GM19468 (cell line): ENCODE measurements at regions not wholly inside any gene's neighbourhood (a gene's known extent, or its start where the extent isn't known, plus 50 kb on each side); places are given as distances from the start of the nearest gene placed in this dataset.

Experiments
- ATAC-seq: cut with Tn5 transposase; IDR thresholded peaks from one replicate; pipeline ENCODE4 v1.9.1; 2021; ENCODE audit warnings: mild to moderate bottlenecking, moderate library complexity, moderate number of reproducible peaks; ENCODE audit not compliant: unreplicated experiment; ENCODE audit errors: extremely low read depth

DNA sequence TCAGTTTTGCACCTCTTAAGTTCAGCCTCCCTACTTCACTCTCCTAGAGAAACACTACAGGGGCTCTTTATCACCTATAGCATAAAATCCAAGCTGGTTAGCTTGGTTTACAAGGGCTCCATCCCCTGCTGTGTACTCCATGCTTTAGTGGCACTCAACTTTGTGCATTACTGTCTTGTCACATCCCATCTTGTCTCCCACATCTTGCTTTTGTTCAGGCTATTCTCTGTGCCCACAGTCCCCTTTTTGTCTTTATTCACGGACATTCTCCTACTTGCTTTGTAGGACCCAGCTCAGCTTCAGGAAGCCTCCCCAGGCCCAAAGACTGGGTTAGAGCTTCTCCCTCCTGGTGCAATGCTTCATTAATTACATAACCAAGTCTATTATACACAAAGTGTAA lies 107.9 kb upstream of the SPACA1 start:
- ATAC-seq: no peak

DNA sequence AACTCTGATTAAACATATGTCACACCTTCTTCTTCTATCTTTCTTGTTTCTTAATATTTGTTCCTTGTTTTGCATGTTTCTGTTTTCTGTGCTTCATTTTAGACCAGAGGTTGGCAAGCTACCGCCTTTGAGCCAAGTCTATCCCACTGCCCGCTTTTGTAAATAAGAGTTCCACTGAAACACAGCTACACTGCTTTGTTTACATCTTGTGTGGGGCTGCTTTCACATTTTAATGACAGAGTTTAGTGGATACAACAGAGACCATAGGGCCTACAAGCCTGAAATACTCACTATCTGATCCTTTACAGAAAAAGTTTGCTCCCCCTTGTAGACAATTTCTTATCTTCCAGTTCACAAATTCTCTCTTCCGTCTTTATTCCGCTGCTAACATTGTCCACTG lies 109.4 kb upstream of the SPACA1 start:
- ATAC-seq: no peak

DNA sequence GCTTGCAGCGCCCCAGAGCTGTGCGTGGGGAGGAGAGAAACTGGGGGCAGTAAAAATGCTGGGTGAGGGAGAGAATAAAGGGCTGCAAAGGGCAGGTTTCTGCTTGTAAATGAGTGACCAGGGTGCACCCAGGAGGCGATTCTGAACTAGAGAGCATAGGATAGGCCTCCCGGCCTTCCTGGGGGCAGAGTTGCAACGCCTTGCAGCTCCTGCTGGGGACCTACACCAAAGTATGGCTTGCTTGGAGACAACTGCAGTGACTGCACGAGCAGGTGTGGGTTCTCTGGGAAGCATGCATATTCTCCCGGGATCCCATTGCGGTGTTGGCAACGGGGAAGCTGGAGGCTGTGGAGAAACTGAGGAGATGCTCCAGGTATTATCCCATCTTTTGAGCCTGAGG lies 111.6 kb upstream of the SPACA1 start:
- no peak for ATAC-seq

DNA sequence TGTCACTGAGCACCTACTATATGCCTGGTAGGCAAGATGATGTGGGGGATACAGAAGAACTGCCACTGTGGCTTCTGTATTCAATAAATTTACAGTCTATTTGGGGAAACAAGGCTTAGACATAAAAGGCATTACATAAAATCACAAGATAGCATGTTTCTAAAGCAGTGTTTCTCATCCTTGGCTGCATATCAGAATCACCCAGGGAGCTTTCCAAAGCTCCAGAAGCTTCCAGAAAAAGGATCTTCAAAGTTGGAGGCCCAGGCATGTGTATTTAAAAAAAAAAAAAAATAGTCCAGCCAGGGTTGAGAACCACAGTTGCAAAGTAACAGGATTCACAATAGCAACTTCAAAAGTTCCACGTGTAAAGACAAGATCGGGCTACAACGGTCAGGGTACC lies 112.4 kb upstream of the SPACA1 start:
- ATAC-seq: no peak

DNA sequence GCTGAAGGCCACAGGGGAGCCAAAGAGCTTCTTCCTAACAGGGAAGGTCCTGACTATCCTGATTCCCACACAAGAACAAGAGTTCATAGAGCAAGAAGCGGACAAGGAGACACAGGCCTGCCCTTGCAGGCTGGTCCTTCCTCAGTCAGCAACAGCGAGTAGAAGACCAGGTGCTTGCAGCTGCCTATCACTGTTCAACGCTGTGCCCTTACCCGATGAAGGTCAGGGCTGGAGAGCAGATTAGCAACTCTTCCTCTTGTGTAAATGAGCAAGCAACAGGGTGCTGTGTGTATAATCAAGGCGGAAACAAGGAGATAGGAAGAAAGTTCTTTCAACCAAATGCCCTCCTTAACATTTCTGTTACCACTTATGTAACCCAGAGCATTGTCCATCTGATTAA lies 115.3 kb upstream of the SPACA1 start:
- ATAC-seq: no peak

DNA sequence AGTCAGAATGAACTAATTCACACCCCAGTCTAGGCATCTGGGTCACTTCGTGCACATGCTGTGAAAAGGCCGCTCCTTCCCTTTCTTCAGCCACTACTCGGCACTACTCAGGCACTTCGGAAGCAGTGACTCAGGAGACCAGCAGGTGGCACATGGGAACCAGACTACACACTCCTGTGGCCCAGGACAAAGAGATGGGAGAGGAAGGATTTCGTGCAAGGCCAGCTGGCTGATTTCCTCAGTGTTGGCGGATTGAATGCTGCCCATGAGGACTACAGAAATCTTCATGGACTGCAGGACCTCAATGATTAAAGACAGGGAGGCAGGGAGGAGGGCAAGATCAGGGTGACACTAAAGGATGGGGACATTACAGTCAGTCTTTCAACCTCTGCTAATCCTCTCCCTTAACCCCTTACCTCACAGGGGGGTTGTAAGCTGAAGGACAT lies 117.8 kb upstream of the SPACA1 start:
- ATAC-seq: no peak

DNA sequence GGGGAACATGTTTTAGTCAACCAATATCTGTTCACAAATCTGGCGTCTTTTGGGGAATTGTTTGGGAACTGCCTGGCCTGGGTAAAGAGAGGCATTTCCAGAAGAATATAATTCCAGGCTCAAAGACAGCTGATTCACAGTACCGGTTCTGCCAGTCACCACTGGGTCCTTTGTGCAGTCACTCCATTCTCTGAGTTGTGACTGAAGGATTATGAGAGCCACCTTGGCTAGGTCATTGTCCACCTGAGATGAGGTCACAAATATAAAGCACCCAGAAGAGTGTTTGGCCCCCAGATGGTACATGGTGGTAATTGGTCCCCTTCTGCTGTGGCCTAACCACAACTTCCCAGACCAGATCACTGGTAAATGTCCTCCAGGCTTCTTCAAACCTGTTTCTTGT lies 121.0 kb upstream of the SPACA1 start:
- ATAC-seq: no peak

DNA sequence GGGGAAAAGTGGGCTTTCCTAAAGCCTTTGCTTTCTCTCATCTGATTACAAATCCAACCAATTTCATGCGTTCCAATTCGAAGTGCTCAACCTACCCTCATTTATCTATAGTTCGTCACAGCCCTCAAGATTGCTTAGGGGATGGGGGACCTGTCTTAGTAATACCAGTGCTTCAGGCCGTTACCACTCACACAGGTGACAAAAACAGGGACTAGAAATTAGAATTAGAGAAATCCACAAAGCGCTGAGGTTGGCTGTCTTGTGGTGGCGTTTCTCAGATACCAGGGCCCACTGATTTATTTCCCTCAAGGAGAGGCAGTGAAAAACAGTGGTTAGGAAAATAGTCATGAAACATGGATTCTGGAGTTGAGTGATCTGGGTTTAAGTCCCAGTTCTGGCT lies 121.6 kb upstream of the SPACA1 start:
- no peak for ATAC-seq

DNA sequence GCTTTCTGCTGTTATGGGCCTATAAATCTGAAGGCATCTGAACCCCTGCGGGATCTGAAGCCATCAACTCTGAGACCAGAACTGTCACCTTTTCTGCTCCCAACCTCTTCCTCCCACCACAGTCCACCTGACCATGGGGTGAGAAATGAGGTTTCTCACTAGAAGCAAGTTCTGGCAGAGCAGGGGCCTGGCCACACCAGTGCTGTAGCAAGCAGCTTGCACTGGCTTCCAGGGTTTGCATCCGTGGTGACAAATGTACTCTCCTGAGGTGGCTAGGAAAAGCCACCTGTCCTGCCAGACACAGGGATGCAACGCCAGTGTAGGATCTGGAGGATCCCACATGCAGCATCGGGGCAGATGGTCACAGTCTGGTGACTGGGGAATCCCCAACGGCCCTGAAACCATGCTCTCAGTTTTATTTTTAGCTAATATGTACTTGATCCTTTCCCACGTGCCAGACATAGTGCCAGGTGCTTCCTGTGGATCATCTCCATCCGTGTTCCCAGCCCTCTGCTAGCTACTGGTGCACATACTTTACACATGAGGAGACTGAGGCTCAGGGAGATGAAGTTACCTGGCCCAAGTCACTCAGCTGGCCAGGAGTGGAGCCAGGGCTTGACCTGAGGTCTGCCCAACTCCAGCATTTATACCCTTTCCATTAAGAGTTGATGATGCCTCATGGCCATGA lies 122.1 kb upstream of the SPACA1 start:
- peak; percentile 27 for ATAC-seq

DNA sequence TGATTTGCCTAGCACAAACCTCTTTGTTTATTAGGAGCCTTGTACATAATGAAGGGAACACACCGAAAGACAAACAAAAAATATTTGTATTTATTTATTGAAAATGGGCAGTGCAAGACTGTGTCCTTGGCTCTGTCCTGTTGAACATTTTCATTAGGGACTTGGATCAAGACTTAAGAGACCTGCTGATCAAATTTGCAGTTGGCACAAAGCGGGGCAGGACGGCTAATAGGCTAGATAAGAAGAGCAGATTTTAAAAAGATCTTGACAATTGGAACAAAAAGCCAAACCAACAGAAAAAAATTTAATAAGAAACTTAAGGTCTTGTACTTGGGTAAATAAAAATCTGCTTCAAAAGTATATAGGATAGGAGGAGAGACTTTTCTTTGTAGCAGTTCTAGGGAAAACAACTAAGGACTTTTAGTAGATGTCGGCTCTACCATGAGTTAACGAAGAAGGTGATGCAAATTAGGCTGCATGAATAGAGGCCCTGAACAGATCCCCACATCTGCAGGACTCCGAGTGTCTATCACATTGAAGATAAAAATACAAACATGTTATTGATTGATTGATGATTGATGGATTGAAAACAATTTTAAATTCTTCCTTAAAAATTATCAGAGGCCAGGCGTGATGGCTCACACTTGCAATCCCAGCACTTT lies 124.1 kb upstream of the SPACA1 start:
- ATAC-seq: no peak

DNA sequence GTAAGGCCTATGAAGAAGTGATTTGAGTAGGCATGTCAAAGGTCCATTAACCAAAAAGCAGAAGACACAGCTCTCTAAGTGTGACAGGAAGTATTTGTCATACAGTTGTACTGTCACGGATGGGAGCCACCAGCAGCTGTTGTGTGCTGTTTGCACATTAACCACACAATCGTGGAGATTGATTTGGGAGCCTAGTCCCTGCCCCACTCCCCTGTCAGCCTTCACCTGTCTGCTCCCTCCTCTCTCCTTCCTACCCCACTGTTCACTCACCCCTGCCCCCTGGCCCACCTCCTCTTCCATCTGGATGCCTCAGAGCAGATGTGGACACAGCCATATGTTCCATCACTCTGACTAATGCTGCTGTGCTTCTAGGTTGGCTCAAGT lies 124.7 kb upstream of the SPACA1 start:
- ATAC-seq: peak; percentile 61

DNA sequence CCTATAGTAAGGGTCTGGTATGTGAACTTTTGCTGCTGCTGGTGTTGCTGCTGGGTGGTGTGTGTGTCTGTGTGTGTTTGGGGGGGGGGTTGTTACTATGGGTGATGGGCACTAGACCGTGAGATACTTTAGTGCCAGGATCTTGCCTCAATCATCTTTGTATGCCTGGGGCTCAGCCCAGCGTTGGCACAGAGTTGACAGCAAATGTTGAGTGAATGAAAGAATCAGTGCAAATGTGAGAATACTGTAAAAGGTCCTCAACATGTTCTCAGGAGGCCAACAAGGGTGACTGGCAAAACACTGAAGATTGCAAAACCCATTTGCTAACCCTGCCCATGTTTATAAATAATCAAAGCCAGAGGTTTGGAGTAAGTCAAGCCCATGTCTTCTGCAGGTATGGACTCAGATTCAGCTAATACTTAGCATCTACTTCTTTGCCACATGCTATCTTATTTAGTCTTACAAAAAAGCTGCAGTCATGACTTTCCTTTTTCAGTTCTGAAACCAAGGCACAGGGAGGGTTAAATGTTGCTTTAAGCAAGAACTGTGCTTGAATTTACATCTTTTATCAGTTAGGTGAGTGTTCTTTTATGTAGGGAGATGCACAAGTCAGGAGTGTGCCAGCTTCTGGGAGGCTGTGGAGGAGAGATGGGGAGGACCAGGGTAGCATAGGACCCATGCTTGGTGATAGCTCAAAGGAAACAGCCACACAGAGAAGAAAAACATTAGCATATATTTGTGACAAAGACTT lies 125.3 kb upstream of the SPACA1 start:
- no peak for ATAC-seq

DNA sequence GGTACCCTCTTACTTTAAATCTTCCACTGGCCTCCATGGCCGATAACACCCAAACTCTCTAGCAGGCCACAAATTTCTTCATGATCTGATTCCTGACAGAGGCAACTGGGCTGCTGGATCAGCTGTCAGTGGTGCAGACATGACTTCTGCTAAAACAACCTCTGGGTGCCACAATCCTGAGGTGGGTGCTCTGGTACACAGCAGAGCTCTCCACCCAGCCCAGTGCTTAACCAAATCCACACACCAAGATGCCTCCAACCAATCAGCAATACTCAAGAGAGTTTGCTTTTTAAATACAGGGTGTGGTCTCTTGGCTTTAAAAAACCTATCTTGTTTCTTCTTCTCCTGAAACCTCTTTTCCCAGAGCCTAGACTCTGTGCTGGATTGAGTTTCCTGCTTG lies 126.6 kb upstream of the SPACA1 start:
- ATAC-seq: no peak

DNA sequence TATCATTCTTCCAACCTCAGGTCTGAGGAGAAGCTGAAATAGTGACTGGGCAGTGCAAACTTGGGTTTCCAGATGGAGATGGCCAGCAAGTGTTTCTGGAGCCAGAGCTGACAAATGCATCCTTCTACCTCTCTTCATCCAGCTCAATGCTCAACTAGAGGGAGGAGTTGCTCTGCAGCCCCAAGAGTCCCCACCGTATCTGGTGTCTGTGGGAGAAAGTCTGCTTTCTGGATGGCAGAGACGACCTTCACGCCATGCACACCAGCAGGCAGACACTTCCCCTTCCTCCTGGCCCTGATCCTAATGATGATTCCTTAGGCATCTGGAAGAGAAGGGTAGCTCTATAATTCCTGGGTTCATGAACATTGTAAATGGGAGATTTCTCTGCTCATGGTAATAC lies 127.4 kb upstream of the SPACA1 start:
- no peak for ATAC-seq

DNA sequence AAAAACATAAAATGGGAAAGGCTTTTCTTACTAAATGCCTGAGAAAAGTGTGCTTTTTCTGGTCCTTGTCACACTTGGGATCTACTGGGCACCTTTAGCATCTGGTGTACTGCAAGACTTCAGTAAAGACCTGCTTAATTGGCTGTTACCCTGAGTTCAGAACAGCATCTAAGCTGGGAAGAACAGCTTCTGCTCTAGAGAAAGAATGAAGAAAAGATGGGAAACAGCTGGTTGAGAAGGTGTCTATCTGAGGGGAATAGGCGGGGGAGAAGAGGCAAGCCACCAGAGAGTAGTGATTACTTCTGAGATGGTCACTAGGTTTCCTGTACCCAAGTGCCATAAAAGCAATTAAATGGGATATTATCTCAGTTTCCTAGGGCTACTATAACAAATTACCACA lies 128.2 kb upstream of the SPACA1 start:
- ATAC-seq: no peak

DNA sequence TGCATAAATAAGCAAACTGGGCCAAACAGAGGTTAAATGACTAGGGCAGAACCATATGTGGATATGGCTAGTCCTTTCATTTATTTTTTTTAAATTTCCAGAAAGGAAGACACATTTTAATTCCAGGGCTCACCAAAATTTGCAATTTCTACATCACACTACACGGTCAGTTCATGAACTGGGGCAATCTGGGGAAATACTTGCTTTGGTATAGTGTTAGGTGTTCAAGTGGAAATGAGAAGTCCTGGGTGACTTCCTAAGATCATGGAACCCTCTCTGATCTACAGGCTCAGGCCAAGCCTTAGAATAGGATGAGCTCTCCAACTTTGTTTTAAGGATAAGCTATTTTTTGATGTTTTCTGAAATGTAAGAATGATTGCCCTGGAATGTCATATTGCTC lies 128.6 kb upstream of the SPACA1 start:
- no peak for ATAC-seq

DNA sequence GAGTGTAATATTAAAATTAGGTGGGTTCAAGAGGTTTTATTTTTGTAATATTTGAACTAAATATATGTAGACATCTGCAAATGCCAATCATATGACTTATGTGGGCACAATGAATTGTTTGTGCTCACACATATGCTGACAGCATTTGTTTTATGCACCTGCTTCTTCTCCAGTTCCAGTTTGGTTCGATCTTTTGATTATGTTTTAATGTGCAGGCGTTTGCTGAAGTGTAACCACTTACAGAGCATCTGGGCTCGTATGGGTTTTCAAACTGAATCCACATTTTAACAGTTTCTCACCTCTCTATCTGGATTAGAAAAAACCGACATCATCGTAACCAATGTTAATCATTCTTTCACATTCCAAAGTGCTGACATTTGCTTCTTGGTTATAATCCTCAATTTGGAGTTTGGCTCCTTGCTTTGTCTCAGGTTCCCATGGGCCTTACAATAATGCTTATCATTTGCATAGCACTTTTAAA lies 129.1 kb upstream of the SPACA1 start:
- ATAC-seq: no peak

DNA sequence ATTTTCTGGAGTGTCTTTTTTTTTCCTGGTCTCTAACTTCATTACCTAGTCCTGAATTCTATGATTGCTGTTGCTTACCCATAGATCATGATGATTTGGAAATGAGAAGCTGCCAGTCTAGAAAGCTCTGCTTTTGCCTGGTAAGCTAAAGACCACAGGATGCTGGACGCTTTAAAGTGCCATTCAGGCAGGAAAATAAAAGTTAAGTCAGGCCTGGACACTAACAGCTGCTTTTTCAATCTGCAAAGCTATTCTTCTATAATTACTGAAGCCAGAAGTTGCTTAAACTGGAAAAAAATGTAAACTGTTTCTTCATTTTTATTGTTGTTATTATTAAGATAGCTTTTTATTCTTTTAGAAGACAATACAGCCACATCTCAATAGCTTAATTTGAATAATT lies 129.8 kb upstream of the SPACA1 start:
- ATAC-seq: no peak

DNA sequence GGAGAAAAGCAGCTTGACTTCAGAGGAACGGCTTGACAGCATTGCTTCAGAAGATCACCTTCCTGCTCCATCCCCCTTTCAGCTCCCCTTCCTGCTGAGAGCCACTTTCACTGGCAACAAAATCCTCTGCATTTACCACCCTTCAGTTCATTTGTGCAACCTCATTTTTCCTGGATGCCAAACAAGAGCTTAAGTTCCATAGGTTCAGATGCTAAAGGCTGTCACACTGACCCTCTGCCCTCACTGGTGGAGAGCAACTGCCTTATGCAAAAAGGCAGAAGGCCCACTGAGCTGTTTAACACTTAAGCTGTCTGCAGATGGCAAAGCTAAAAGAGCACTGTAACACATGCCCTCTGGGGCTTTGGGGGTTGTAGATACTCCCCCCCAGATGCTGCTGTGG lies 131.2 kb upstream of the SPACA1 start:
- no peak for ATAC-seq

DNA sequence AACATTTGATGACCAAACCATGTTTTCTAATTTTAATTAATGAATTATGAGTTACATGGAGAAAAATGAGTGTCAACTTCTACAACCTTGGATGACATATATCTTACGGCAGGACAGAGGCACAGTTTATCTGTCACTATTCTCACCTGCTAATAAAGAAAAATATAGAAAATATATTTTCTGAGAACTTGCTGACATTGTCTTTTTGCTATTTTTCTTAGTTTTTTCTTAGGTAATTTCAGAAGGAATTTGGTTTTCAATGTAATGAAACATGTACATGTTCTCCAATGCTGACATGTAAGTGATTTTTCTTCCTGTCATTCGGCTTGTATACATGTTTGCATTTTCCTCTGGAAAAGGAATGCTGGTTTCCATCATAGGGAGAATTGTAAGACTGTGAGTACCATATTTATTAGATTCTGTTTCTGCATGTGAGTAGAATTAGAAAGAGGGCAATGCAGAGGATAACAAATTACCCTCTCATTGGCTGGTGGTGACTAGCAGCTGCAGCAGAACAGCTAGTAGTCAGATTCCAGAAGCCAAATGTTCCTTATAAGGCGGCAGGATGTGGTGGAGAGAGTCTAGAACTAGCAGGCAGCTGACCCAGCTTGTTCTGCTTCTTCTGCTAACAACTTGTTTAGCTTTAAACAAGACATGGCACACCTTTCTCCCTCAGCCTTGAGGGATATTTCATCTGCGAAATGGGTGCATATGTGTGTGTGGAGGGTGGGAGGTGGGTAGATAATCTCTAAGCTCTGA lies 132.8 kb upstream of the SPACA1 start:
- no peak for ATAC-seq

DNA sequence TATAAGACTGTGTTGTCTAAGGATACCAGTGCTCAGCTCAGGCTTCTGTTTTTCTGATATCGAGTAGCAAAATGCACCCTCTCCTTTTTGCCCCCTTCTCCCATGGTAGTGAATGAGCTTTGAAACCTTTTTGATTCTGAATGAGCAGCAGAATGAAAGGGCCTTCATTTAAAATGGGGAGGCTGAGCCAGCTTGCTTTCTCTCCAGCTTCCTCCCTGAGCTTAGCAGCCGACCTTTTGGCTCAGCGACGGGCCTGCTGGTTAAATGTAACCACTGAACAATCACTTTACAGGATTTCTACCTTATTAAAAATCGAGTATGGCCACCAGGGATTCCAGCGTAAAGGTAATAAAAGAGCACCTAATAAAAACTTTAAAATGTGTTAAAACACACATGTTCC lies 133.7 kb upstream of the SPACA1 start:
- ATAC-seq: no peak
